HFF-Myc (cell line): ENCODE measurements at regions not wholly inside any gene's neighbourhood (a gene's known extent, or its start where the extent isn't known, plus 50 kb on each side); places are given as distances from the start of the nearest gene placed in this dataset.
A peak's percentile ranks its signal among the peaks of the same experiment; 100 is the strongest.

Experiments
- DNase-seq: peaks from one replicate; pipeline ENCODE4 v3.0.0-alpha.2; 2011; ENCODE audit warnings: low read depth; ENCODE audit errors: extremely low read depth
- H3K4me3 ChIP-seq: replicated peaks from 2 replicates; pipeline ENCODE4 v1.5.1; 2011; ENCODE audit warnings: low read depth, mild to moderate bottlenecking, control low read depth, low read length
- TF ChIP-seq, protein P1 (sequence below): IDR thresholded peaks from 2 replicates; pipeline ENCODE4 v1.5.1; 2012; ENCODE audit warnings: mild to moderate bottlenecking, low read depth, low read length, control low read depth; ENCODE audit errors: missing control alignments

DNA sequence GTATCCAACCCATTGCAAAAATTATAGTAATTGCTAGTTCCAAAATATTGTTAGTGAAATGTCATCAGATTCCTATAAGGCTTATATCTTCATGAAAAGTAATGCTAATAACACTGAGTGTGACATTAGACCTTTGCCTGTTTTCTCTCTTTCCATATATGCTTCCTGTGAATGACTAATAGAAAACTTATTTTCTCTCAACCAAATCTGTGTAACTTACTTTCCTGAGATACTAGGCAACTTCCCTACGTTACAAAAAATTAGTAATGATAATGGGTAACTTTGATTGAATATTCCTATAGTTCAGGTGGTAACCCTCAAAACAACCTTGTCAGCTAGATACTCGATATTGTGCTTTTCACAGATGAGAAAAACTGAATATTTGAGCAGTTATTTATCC is 124.2 kb upstream of the HNRNPU start:
- no peak for DNase-seq
- H3K4me3 ChIP-seq = no peak overlapping the region
- TF ChIP-seq, protein P1, sequence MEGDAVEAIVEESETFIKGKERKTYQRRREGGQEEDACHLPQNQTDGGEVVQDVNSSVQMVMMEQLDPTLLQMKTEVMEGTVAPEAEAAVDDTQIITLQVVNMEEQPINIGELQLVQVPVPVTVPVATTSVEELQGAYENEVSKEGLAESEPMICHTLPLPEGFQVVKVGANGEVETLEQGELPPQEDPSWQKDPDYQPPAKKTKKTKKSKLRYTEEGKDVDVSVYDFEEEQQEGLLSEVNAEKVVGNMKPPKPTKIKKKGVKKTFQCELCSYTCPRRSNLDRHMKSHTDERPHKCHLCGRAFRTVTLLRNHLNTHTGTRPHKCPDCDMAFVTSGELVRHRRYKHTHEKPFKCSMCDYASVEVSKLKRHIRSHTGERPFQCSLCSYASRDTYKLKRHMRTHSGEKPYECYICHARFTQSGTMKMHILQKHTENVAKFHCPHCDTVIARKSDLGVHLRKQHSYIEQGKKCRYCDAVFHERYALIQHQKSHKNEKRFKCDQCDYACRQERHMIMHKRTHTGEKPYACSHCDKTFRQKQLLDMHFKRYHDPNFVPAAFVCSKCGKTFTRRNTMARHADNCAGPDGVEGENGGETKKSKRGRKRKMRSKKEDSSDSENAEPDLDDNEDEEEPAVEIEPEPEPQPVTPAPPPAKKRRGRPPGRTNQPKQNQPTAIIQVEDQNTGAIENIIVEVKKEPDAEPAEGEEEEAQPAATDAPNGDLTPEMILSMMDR = no peak

DNA sequence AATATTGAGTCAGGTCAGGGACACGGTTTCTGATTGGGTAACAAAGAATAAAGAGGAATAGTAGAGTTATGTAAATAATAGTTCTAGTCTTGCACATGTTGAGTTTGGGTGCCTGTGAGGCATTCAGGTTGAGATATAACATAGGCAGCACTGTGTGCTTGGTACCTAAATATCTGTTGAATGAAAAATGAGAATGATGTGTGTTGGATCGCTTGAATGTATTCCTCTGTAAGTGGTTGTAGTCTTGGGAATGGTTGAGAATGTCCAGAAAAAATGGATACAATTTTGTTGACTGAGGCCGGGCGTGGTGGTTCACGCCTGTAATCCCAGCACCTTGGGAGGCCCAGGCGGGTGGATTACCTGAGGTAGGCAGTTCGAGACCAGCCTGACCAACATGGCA is 116.3 kb upstream of the HNRNPU start:
- DNase-seq = no peak
- TF ChIP-seq, protein P1 = no peak
- H3K4me3 ChIP-seq = no peak overlapping the region

DNA sequence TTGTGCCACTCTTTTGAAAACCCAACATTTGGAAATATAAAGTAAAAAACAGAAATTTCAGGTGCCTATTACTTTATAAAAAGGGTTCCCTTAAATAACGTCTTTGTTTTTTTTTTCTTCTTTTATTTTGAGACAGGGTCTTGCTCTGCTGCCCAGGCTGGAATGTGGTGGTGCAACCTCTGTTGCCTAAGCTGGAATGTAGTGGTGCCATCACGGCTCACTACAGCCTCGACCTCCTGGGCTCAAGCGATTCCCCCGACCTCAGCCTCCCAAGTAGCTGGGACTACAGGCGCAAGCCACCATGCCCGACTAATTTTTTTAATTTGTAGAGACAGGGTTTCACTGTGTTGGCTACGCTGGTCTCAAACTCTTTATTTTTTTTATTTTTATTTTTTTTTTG is 110.2 kb upstream of the HNRNPU start:
- TF ChIP-seq, protein P1 = no peak
- H3K4me3 ChIP-seq = no peak overlapping the region
- no peak for DNase-seq

- no peak overlapping the region for H3K4me3 ChIP-seq
- no peak for DNase-seq
- TF ChIP-seq, protein P1 = no peak
Measured at GRCh38 chr1:244974106-244974505, 109.8 kb upstream of the HNRNPU start.

DNA sequence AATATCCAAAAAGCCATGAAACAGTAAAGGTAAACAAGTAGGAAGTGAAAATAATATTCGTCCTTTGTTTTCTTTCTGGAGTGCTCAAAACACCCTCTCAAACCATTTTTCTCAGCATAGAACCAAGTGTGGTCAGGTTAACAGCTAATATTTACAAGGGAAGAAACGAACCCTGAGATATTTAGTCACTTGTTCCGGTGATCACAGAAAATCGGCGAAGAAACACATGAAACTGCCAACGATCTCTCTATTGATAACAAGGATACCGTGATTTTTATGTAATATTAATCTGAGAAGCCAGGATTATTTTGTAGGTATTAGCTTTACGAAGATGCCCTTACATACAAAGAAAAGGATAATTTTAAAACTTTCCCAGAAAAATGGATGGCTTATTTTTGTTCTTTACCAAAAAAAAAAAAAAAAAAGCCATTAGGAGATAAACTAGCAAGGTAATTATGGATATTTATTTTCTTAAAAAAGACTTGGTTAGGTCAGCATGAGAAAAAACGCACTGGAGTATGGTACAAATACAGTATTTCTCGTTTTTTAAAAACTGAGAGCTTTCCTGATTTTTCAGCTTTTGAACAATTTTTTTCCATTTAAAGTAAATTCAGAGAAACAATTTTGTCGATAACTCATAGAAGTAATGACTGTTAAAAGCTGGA is 107.3 kb upstream of the HNRNPU start:
- TF ChIP-seq, protein P1 = no peak
- peak overlapping the region; percentile 69 for H3K4me3 ChIP-seq
- no peak for DNase-seq

- DNase-seq = peak; percentile 81
- peak overlapping the region; percentile 69 for H3K4me3 ChIP-seq
- TF ChIP-seq, protein P1 = peak; percentile 62
Measured at GRCh38 chr1:244970744-244971551, 106.6 kb upstream of the HNRNPU start.
